Type B pancreatic cell (in vitro differentiated cells): ENCODE measurements at regions not wholly inside any gene's neighbourhood (a gene's known extent, or its start where the extent isn't known, plus 50 kb on each side); places are given as distances from the start of the nearest gene placed in this dataset.

Experiments
- DNase-seq: peaks from one replicate; pipeline ENCODE4 v3.0.0; 2021; ENCODE audit warnings: mixed read lengths; ENCODE audit not compliant: unreplicated experiment; ENCODE audit errors: extremely low spot score
- H3K27ac Mint-ChIP-seq: 2 replicates; pipeline ENCODE4 v1.8.0; 2021; ENCODE audit warnings: mild to moderate bottlenecking, mixed read lengths
- H3K27me3 Mint-ChIP-seq: 2 replicates; pipeline ENCODE4 v1.8.0; 2021; ENCODE audit warnings: mixed read lengths
- H3K36me3 Mint-ChIP-seq: 2 replicates; pipeline ENCODE4 v1.8.0; 2021; ENCODE audit warnings: mixed read lengths
- H3K4me1 Mint-ChIP-seq: one replicate; pipeline ENCODE4 v1.8.0; 2021; ENCODE audit warnings: mixed read lengths; ENCODE audit not compliant: unreplicated experiment
- H3K4me3 Mint-ChIP-seq: 2 replicates; pipeline ENCODE4 v1.8.0; 2021; ENCODE audit warnings: mild to moderate bottlenecking, mixed read lengths
- H3K9me3 Mint-ChIP-seq: 2 replicates; pipeline ENCODE4 v1.8.0; 2021; ENCODE audit warnings: mixed read lengths
- TF ChIP-seq, protein P1 (sequence below): fragments of 200-600 bp; sonication (generic); conservative IDR thresholded peaks from 2 replicates; pipeline ENCODE4 v1.5.0; 2021; ENCODE audit warnings: antibody characterized with exemption, mild to moderate bottlenecking

DNA sequence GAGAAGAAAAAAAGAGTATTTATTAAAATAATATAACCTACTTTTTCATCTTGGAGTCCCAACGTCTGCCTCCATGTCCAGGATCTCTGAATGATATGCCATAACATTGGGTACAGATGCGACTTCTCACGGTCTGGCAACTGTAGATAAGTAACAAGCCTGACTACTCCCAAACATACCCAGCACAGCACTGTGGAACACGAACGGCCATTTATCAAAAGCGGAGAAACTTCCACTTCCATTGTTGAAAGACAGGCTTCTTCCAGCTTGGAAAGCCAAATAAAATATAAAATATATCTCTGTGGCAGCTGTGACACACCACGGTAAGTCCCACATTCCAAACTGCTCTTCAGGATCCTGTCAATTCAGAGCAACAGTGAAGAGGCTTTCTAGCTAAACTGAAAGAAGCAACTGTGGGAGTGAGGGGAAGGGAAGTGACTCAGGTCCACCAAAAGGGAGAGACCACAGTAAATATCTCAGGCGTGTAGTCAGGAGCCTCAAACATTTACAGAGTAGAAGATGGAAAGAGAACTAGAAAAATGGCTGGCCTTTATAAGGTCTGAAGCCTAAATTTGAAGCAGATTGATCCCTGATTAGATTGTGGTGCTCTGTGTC lies 331.7 kb downstream of the LIG4 start:
- Mint-ChIP-seq H3K36me3 (no peaks in the 10 kb centered on the region), H3K27me3 (peaks cover 9% of the 10 kb centered on the region), H3K9me3 (no peaks in the 10 kb centered on the region), H3K27ac (no peak overlapping the region), H3K4me3 (no peak overlapping the region), H3K4me1 (no peaks in the 10 kb centered on the region)
- TF ChIP-seq, protein P1, sequence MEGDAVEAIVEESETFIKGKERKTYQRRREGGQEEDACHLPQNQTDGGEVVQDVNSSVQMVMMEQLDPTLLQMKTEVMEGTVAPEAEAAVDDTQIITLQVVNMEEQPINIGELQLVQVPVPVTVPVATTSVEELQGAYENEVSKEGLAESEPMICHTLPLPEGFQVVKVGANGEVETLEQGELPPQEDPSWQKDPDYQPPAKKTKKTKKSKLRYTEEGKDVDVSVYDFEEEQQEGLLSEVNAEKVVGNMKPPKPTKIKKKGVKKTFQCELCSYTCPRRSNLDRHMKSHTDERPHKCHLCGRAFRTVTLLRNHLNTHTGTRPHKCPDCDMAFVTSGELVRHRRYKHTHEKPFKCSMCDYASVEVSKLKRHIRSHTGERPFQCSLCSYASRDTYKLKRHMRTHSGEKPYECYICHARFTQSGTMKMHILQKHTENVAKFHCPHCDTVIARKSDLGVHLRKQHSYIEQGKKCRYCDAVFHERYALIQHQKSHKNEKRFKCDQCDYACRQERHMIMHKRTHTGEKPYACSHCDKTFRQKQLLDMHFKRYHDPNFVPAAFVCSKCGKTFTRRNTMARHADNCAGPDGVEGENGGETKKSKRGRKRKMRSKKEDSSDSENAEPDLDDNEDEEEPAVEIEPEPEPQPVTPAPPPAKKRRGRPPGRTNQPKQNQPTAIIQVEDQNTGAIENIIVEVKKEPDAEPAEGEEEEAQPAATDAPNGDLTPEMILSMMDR, result no peak
- DNase-seq, result no peak

DNA sequence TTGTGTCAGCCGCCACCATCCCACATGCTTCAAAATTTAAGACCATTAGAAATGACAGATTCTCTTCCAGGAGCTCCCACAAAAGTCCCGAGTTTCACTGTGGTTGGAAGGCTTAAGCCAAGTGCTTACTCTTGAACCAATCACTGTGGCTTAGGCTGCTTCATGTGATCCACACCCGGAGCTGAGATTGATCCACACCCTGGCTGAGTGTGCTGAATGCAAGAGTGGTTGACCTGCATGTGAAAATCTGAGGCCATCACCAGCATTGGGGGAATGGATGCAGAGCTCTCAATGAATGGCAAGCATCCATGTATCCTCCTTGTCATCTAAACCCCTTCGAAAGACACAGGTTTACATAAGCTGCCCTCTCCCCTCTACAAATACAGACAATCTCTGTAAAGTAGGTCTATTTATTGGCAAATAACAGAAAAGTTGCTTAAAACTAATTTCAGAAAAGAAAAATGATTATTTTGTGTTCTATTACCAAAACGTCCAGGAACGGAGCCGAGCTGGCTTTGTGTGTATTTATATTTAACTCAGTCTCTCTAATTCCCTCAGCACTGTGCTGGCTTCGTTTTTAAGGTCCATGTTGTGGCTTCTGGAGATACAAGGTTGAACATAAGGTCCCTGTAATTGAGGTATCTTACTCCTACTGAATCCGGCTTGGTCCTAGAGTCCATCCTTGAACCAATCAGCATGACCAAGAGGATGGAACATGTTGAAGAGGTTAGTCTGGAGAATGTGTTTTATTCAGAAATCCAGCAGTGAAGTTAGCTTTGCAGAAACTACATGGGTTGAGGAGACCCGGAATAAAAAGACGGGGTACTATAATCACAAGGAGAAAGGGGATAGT lies 332.4 kb downstream of the LIG4 start:
- H3K27ac Mint-ChIP-seq, result no peak overlapping the region
- TF ChIP-seq, protein P1, result no peak
- H3K36me3 Mint-ChIP-seq, result no peaks in the 10 kb centered on the region
- peaks cover 12% of the 10 kb centered on the region for H3K27me3 Mint-ChIP-seq
- no peaks in the 10 kb centered on the region for H3K4me1 Mint-ChIP-seq
- no peaks in the 10 kb centered on the region for H3K9me3 Mint-ChIP-seq
- no peak overlapping the region for H3K4me3 Mint-ChIP-seq
- no peak for DNase-seq

DNA sequence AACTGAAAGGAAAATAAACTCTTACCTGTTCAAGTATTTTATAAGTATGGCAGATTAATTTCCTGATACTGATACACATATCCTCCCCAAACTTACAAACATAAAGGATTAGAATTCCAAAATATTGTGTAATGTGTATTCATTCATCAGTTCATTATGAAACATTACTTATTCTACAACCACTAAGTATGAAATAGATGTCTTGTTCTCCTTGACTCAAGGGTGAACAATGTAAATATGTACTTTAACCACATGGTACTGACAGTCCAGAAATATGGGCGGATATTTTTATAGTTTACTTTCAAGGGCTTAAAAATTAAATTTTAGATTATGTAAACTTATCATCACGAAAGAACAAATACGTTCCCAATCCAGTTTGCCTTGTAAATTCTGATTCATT lies 334.0 kb downstream of the LIG4 start:
- no peaks in the 10 kb centered on the region for H3K36me3 Mint-ChIP-seq
- peaks cover 16% of the 10 kb centered on the region for H3K27me3 Mint-ChIP-seq
- DNase-seq, result no peak
- no peaks in the 10 kb centered on the region for H3K4me1 Mint-ChIP-seq
- TF ChIP-seq, protein P1, result no peak
- no peak overlapping the region for H3K27ac Mint-ChIP-seq
- H3K4me3 Mint-ChIP-seq, result no peak overlapping the region
- H3K9me3 Mint-ChIP-seq, result no peaks in the 10 kb centered on the region

DNA sequence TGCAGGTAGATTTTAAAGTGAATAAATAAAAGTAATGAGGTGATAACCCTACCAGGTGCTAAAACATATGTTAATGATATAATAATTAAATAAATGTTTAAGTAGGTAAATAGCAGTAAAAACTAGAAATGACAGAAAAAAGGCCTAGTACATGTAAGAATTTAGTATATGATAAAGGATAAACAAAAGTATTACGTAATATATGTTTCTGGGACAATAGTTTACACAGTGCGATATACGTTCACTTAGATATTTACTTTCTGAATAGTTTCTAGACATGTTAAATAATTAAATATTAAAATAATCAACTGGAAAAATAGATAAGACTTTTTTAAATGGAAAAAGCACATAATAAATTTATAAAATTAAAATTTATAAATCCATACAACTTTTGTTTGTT lies 340.9 kb downstream of the LIG4 start:
- Mint-ChIP-seq H3K9me3 (no peaks in the 10 kb centered on the region), H3K36me3 (no peaks in the 10 kb centered on the region), H3K4me1 (no peaks in the 10 kb centered on the region), H3K27ac (no peak overlapping the region), H3K4me3 (no peak overlapping the region), H3K27me3 (peaks cover 38% of the 10 kb centered on the region)
- no peak for DNase-seq
- TF ChIP-seq, protein P1, result no peak

DNA sequence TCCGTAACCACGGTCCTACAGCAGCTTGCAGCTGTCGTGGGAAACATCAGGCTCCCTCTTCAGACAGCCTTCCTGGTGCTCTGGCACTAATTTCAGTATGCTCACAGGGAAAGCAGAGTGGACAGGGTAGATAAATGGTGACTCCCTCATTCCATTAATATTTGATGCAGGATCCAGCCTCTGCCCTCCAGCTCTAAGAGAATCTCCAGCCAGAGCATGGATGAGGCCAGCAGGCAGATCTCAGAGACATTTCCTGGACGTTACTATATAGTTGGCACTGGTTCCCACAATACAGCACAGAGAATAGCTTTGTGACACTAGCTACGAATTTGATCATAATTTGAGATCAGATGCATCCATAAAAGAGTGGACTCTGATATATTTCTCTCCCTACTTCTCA lies 341.4 kb downstream of the LIG4 start:
- H3K27ac Mint-ChIP-seq, result no peak overlapping the region
- TF ChIP-seq, protein P1, result no peak
- H3K4me3 Mint-ChIP-seq, result no peak overlapping the region
- H3K36me3 Mint-ChIP-seq, result no peaks in the 10 kb centered on the region
- H3K27me3 Mint-ChIP-seq, result peaks cover 40% of the 10 kb centered on the region
- no peaks in the 10 kb centered on the region for H3K9me3 Mint-ChIP-seq
- no peak for DNase-seq
- no peaks in the 10 kb centered on the region for H3K4me1 Mint-ChIP-seq
